ENCODE measurements at regions not wholly inside any gene's neighbourhood (a gene's known extent, or its start where the extent isn't known, plus 50 kb on each side); places are given as distances from the start of the nearest gene placed in this dataset.

DNA sequence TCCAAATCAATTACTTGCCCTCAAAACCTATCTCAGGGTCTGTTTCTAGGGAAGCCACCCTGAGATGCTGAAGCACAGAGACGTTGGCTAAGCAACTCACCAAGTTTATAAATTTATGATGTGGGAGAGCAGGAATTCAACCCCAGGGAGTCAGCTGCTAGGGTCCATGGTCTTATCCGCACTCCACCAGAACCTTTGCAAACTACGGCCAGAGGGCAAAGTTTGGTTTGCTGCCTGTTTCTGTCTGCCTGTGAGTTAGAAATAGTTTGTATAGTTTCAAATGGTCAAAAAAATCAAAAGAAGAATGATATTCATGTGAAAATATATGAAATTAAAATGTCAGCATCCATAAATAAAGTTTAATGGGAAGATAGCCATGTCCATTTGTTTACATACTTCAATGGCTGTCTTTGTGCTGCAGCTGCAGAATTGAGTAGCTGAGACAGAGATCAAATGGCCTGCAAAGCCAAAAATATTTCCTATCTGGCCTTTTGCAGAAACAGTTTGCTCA lies 83.7 kb upstream of the ZFP64 start:
- Histone ChIP-seq H3K9ac (ENCODE audit: insufficient read depth, low read depth, low read length) (no peak overlapping the region), H3K9me3 (ENCODE audit: low read length) (no peaks in the 10 kb centered on the region), H3K4me2 (ENCODE audit: low read depth, low read length) (no peak overlapping the region), H3K79me2 (ENCODE audit: insufficient read depth, low read length) (no peaks in the 10 kb centered on the region), H2AFZ (ENCODE audit: low read length) (no peak overlapping the region), H4K20me1 (ENCODE audit: insufficient read depth, low read length) (no peaks in the 10 kb centered on the region), H3K27me3 (ENCODE audit: control insufficient read depth in 1 of 2, insufficient read depth in 2 of 2, low read length in 2 of 2) (no peaks in the 10 kb centered on the region; a peak in 1 of 5 replicates), H3K4me1 (ENCODE audit: insufficient read depth, low read length) (0 out of 2 replicates have a peak, but pooled peaks cover 8% of the 10 kb centered on the region), H3K27ac (ENCODE audit: extremely low read length, insufficient read depth, low read length) (no peak overlapping the region), H3K4me3 (replicated peaks in 1 of 3; ENCODE audit: insufficient read depth in 1 of 3, low read depth in 2 of 3, low read length in 3 of 3) (no peak overlapping the region), H3K36me3 (replicated peaks in 1 of 2; ENCODE audit: control insufficient read depth in 1 of 2, insufficient read depth in 2 of 2, low read length in 2 of 2) (no peaks in the 10 kb centered on the region)
- CTCF ChIA-PET (ENCODE audit: low intra/inter-chr PET ratio, low total read pairs): no interaction called here
- intact Hi-C loops (cut with micrococcal nuclease; ENCODE audit: unreplicated experiment) (no loop called here), in situ Hi-C loops (cut with HindIII; ENCODE audit: extremely low pct_ligation_motif_present, low pct_unique_long_range_greater_than_20kb) (no loop called here)
- no peak for FAIRE-seq
- 5% methylated on average over 3 of the region's 3 CpGs for WGBS (ENCODE audit: low lambda C conversion rate)
- BruUV-seq (replicated peaks): no TSS peak
- POLR2A ChIA-PET: no interaction called here
- ATAC-seq: peak; percentile 61
- DNase-seq (ENCODE audit: low spot score): no peak
- peak in 1 of 2 experiments; percentile 17; a peak in 1 of 4 replicates for TF ChIP-seq MAFK (conservative IDR thresholded peaks at IDR 0.05 in 1 of 2, IDR thresholded peaks at IDR 0.05 in 1 of 2; ENCODE audit: low read length in 2 of 2)
- TF ChIP-seq, protein P1, sequence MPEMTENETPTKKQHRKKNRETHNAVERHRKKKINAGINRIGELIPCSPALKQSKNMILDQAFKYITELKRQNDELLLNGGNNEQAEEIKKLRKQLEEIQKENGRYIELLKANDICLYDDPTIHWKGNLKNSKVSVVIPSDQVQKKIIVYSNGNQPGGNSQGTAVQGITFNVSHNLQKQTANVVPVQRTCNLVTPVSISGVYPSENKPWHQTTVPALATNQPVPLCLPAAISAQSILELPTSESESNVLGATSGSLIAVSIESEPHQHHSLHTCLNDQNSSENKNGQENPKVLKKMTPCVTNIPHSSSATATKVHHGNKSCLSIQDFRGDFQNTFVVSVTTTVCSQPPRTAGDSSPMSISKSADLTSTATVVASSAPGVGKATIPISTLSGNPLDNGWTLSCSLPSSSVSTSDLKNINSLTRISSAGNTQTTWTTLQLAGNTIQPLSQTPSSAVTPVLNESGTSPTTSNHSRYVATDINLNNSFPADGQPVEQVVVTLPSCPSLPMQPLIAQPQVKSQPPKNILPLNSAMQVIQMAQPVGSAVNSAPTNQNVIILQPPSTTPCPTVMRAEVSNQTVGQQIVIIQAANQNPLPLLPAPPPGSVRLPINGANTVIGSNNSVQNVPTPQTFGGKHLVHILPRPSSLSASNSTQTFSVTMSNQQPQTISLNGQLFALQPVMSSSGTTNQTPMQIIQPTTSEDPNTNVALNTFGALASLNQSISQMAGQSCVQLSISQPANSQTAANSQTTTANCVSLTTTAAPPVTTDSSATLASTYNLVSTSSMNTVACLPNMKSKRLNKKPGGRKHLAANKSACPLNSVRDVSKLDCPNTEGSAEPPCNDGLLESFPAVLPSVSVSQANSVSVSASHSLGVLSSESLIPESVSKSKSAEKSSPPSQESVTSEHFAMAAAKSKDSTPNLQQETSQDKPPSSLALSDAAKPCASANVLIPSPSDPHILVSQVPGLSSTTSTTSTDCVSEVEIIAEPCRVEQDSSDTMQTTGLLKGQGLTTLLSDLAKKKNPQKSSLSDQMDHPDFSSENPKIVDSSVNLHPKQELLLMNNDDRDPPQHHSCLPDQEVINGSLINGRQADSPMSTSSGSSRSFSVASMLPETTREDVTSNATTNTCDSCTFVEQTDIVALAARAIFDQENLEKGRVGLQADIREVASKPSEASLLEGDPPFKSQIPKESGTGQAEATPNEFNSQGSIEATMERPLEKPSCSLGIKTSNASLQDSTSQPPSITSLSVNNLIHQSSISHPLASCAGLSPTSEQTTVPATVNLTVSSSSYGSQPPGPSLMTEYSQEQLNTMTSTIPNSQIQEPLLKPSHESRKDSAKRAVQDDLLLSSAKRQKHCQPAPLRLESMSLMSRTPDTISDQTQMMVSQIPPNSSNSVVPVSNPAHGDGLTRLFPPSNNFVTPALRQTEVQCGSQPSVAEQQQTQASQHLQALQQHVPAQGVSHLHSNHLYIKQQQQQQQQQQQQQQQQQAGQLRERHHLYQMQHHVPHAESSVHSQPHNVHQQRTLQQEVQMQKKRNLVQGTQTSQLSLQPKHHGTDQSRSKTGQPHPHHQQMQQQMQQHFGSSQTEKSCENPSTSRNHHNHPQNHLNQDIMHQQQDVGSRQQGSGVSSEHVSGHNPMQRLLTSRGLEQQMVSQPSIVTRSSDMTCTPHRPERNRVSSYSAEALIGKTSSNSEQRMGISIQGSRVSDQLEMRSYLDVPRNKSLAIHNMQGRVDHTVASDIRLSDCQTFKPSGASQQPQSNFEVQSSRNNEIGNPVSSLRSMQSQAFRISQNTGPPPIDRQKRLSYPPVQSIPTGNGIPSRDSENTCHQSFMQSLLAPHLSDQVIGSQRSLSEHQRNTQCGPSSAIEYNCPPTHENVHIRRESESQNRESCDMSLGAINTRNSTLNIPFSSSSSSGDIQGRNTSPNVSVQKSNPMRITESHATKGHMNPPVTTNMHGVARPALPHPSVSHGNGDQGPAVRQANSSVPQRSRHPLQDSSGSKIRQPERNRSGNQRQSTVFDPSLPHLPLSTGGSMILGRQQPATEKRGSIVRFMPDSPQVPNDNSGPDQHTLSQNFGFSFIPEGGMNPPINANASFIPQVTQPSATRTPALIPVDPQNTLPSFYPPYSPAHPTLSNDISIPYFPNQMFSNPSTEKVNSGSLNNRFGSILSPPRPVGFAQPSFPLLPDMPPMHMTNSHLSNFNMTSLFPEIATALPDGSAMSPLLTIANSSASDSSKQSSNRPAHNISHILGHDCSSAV (CRISPR knock-in tag; IDR thresholded peaks at IDR 0.05; ENCODE audit: borderline replicate concordance): no peak
